ENCODE measurements at regions not wholly inside any gene's neighbourhood (a gene's known extent, or its start where the extent isn't known, plus 50 kb on each side); places are given as distances from the start of the nearest gene placed in this dataset.

GRCh38 chr9:8053501-8053900 is 253.9 kb upstream of the DMAC1 start:
- TF ChIP-seq CTCF (IDR thresholded peaks at IDR 0.05): no peak
- no peak for TF ChIP-seq POLR2A (IDR thresholded peaks at IDR 0.05)
- TF ChIP-seq EP300 (IDR thresholded peaks at IDR 0.05): no peak
